ENCODE measurements at regions not wholly inside any gene's neighbourhood (a gene's known extent, or its start where the extent isn't known, plus 50 kb on each side); places are given as distances from the start of the nearest gene placed in this dataset.

- Histone ChIP-seq H3K27ac (ENCODE audit: low read depth, low read length) (no peak overlapping the region), H3K56ac (replicated peaks; ENCODE audit: insufficient read length, low read depth, low read length) (no peak overlapping the region), H3K14ac (ENCODE audit: insufficient read length) (no peak overlapping the region), H3K23me2 (ENCODE audit: low read depth, low read length) (no peaks in the 10 kb centered on the region), H2BK15ac (ENCODE audit: low read length) (no peak overlapping the region), H2AK5ac (ENCODE audit: low read depth, low read length) (no peak overlapping the region), H2BK20ac (ENCODE audit: low read length) (no peak overlapping the region), H4K8ac (ENCODE audit: extremely low read depth, insufficient read depth, low read length) (no peak overlapping the region), H3K23ac (ENCODE audit: insufficient read length) (no peak overlapping the region), H3K4me2 (ENCODE audit: insufficient read depth in 1 of 2, low read depth in 2 of 2, low read length in 2 of 2) (no peak overlapping the region), H3K79me1 (ENCODE audit: low read depth, low read length) (no peaks in the 10 kb centered on the region), H3K9me3 (ENCODE audit: insufficient read depth in 2 of 2, low read depth in 1 of 2, low read length in 1 of 2) (no peaks in the 10 kb centered on the region), H3K9ac (replicated peaks in 1 of 4; ENCODE audit: extremely low read depth in 1 of 4, low read depth in 3 of 4, low read length in 3 of 4) (no peak overlapping the region), H2AFZ (ENCODE audit: low read length) (no peak overlapping the region), H3K27me3 (replicated peaks in 1 of 4; ENCODE audit: control insufficient read depth in 3 of 4, extremely low read depth in 1 of 4, insufficient read depth in 3 of 4, low read length in 3 of 4) (peaks cover 0 to 2% (median 0%) of the 10 kb centered on the region in 4 experiments; a peak in 1 of 7 replicates), H3K4ac (replicated peaks; ENCODE audit: insufficient read length, low read depth, low read length) (no peak overlapping the region), H3K36me3 (ENCODE audit: control insufficient read depth in 2 of 4, insufficient read depth in 4 of 4, low read length in 3 of 4) (no peaks in the 10 kb centered on the region), H4K5ac (ENCODE audit: insufficient read length, low read depth, low read length) (no peak overlapping the region), H3K4me3 (ENCODE audit: extremely low read depth in 1 of 4, insufficient read depth in 2 of 4, low read depth in 3 of 4, low read length in 4 of 4) (no peak overlapping the region), H3K4me1 (replicated peaks in 1 of 4; ENCODE audit: control insufficient read depth in 3 of 4, insufficient read depth in 4 of 4, low read length in 3 of 4) (no peaks in the 10 kb centered on the region), H3K79me2 (ENCODE audit: control insufficient read depth in 1 of 2, insufficient read depth in 2 of 2, low read length in 2 of 2) (no peaks in the 10 kb centered on the region), H2BK12ac (ENCODE audit: low read depth, low read length) (no peak overlapping the region), H2BK120ac (replicated peaks; ENCODE audit: low read depth, low read length) (no peak overlapping the region), H4K20me1 (replicated peaks in 1 of 2; ENCODE audit: control insufficient read depth in 1 of 2, insufficient read depth in 2 of 2, low read length in 2 of 2) (no peaks in the 10 kb centered on the region), H2BK5ac (ENCODE audit: low read depth, low read length) (no peak overlapping the region), H3K18ac (ENCODE audit: extremely low read depth, low read length) (no peak overlapping the region), H4K91ac (replicated peaks; ENCODE audit: insufficient read length, low read length) (no peak overlapping the region)
- WGBS, 2 experiments (ENCODE audit: extremely low coverage in 1 of 2, insufficient coverage in 1 of 2, insufficient read length in 1 of 2, insufficient replicate concordance in 2 of 2, low coverage in 1 of 2, low lambda C conversion rate in 2 of 2, missing lambda C conversion rate in 1 of 2), result 94% methylated on average over 4 of the region's 4 CpGs; no CpG with 5 or more reads in 1 of the 2 experiments
- DNase-seq (ENCODE audit: low read depth in 1 of 2, low spot score in 2 of 2) (no peak), FAIRE-seq (no peak)
- POLR2A ChIA-PET (ENCODE audit: partially characterized antibody), result no interaction called here
- CTCF ChIA-PET (ENCODE audit: partially characterized antibody), result interaction anchor here (0.7 to 4.0 kb wide), 5 partner anchors 10 to 61 kb away, joined by 3 to 12 read pairs (median 4); no protein-coding TSS in a partner anchor
- TF ChIP-seq KDM1A (IDR thresholded peaks at IDR 0.05; ENCODE audit: borderline replicate concordance, low read length) (no peak), ZNF274 (IDR thresholded peaks at IDR 0.05; ENCODE audit: borderline replicate concordance, extremely low read depth, low read length) (no peak), HDAC6 (IDR thresholded peaks at IDR 0.05; ENCODE audit: low read depth, low read length) (no peak), FOSL1 (IDR thresholded peaks at IDR 0.05; ENCODE audit: insufficient read depth, low read depth, low read length) (no peak), RFX5 (IDR thresholded peaks at IDR 0.05; ENCODE audit: borderline replicate concordance, low read depth, low read length) (no peak), NANOG (IDR thresholded peaks at IDR 0.05; ENCODE audit: insufficient read depth, low read depth, low read length, poor library complexity, severe bottlenecking) (no peak), JUN (IDR thresholded peaks at IDR 0.05; ENCODE audit: low read depth, low read length) (no peak), RAD21 (IDR thresholded peaks at IDR 0.05 in 1 of 2, conservative IDR thresholded peaks at IDR 0.05 in 1 of 2; ENCODE audit: low read depth in 2 of 2, low read length in 2 of 2) (no peak), TCF12 (IDR thresholded peaks at IDR 0.05; ENCODE audit: low read depth, low read length) (no peak), RNF2 (IDR thresholded peaks at IDR 0.05; ENCODE audit: borderline replicate concordance, low read depth, low read length, missing control alignments, poor library complexity, severe bottlenecking) (no peak), ASH2L (IDR thresholded peaks at IDR 0.05; ENCODE audit: low read length) (no peak), TBP (IDR thresholded peaks at IDR 0.05; ENCODE audit: low read depth, low read length) (no peak), EP300 (IDR thresholded peaks at IDR 0.05; ENCODE audit: borderline replicate concordance in 1 of 2, low read depth in 2 of 2, low read length in 2 of 2) (no peak)
These were observed 231.4 kb upstream of the UMPS start for GRCh38 chr3:124498891-124499290.
